ENCODE measurements at regions not wholly inside any gene's neighbourhood (a gene's known extent, or its start where the extent isn't known, plus 50 kb on each side); places are given as distances from the start of the nearest gene placed in this dataset.

DNA sequence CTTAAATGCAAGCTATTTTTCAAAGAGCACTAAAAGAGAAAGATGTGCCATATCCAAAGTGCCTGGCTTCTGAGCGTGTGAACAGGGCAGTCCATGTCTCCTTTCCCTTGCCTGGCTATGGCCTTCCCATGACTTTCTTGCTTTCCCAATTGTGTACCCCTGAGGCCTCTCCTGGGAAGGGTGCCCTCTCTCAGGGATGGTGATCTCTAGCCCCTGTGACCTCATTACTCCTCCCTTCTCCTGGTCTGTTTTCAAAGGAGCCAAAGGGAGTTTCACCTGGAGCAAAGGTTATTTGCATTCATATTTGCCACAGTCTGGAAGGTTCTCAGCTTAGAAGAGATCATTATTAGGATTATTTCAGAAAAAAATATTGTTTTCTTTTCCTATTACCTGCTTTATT lies 429.4 kb upstream of the TMTC1 start:
- H4K5ac ChIP-seq (ENCODE audit: low read depth, low read length), result no peak overlapping the region
- no peaks in the 10 kb centered on the region for H3K36me3 ChIP-seq (ENCODE audit: control insufficient read depth, insufficient read depth, low read length)
- H2BK120ac ChIP-seq (ENCODE audit: low read depth, low read length), result no peak overlapping the region
- H3K9me3 ChIP-seq (ENCODE audit: control insufficient read depth, insufficient read depth, low read length), result no peaks in the 10 kb centered on the region
- H2BK15ac ChIP-seq (ENCODE audit: low read depth, low read length), result no peak overlapping the region
- H2AK9ac ChIP-seq (replicated peaks; ENCODE audit: low read depth, low read length, poor library complexity), result no peak overlapping the region
- H4K8ac ChIP-seq (ENCODE audit: low read depth in 2 of 2, low read length in 2 of 2), result no peak overlapping the region
- H4K20me1 ChIP-seq (ENCODE audit: insufficient read depth, low read length), result no peaks in the 10 kb centered on the region
- DNase-seq (no peak), ATAC-seq (ENCODE audit: low read depth) (no peak)
- dilution Hi-C loops (cut with HindIII; ENCODE audit: low sequenced_read_pairs, unreplicated experiment), result no loop called here
- CTCF ChIA-PET, result interaction anchor here (0.9 kb wide), 1 partner anchor 36 kb away, joined by 3 read pairs; no protein-coding TSS in a partner anchor
- TF ChIP-seq RFX5 (IDR thresholded peaks at IDR 0.05; ENCODE audit: low read depth, low read length), result no peak
- TF ChIP-seq POLR2A (IDR thresholded peaks at IDR 0.05; ENCODE audit: low read depth, low read length), result no peak
- TF ChIP-seq MAZ (IDR thresholded peaks at IDR 0.05; ENCODE audit: borderline replicate concordance, low read depth, low read length), result no peak
- no peak for TF ChIP-seq MAFK (IDR thresholded peaks at IDR 0.05; ENCODE audit: low read depth, low read length)
- TF ChIP-seq SMC3 (IDR thresholded peaks at IDR 0.05; ENCODE audit: low read depth, low read length), result no peak
- no peak for TF ChIP-seq NFE2L2 (IDR thresholded peaks at IDR 0.05; ENCODE audit: low read depth, low read length)
- TF ChIP-seq BHLHE40 (IDR thresholded peaks at IDR 0.05; ENCODE audit: low read depth, low read length), result no peak
- TF ChIP-seq RAD21 (IDR thresholded peaks at IDR 0.05; ENCODE audit: low read length), result no peak
- no peak for TF ChIP-seq FOS (IDR thresholded peaks at IDR 0.05; ENCODE audit: low read depth, low read length)
- no peak for TF ChIP-seq RCOR1 (IDR thresholded peaks at IDR 0.05; ENCODE audit: insufficient replicate concordance, low read length)
- TF ChIP-seq CEBPB (IDR thresholded peaks at IDR 0.05; ENCODE audit: low read depth, low read length), result no peak
- TF ChIP-seq, protein P1, sequence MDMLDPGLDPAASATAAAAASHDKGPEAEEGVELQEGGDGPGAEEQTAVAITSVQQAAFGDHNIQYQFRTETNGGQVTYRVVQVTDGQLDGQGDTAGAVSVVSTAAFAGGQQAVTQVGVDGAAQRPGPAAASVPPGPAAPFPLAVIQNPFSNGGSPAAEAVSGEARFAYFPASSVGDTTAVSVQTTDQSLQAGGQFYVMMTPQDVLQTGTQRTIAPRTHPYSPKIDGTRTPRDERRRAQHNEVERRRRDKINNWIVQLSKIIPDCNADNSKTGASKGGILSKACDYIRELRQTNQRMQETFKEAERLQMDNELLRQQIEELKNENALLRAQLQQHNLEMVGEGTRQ (IDR thresholded peaks at IDR 0.05; ENCODE audit: low read depth, low read length), result no peak
- TF ChIP-seq MXI1 (IDR thresholded peaks at IDR 0.05; ENCODE audit: borderline replicate concordance, low read depth, low read length), result no peak
- no peak for TF ChIP-seq CHD1 (IDR thresholded peaks at IDR 0.05; ENCODE audit: low read depth, low read length)
- TF ChIP-seq, protein P2, sequence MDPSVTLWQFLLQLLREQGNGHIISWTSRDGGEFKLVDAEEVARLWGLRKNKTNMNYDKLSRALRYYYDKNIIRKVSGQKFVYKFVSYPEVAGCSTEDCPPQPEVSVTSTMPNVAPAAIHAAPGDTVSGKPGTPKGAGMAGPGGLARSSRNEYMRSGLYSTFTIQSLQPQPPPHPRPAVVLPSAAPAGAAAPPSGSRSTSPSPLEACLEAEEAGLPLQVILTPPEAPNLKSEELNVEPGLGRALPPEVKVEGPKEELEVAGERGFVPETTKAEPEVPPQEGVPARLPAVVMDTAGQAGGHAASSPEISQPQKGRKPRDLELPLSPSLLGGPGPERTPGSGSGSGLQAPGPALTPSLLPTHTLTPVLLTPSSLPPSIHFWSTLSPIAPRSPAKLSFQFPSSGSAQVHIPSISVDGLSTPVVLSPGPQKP (IDR thresholded peaks at IDR 0.05; ENCODE audit: borderline replicate concordance, low read depth, low read length), result no peak
- TF ChIP-seq, protein P3, sequence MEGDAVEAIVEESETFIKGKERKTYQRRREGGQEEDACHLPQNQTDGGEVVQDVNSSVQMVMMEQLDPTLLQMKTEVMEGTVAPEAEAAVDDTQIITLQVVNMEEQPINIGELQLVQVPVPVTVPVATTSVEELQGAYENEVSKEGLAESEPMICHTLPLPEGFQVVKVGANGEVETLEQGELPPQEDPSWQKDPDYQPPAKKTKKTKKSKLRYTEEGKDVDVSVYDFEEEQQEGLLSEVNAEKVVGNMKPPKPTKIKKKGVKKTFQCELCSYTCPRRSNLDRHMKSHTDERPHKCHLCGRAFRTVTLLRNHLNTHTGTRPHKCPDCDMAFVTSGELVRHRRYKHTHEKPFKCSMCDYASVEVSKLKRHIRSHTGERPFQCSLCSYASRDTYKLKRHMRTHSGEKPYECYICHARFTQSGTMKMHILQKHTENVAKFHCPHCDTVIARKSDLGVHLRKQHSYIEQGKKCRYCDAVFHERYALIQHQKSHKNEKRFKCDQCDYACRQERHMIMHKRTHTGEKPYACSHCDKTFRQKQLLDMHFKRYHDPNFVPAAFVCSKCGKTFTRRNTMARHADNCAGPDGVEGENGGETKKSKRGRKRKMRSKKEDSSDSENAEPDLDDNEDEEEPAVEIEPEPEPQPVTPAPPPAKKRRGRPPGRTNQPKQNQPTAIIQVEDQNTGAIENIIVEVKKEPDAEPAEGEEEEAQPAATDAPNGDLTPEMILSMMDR (conservative IDR thresholded peaks at IDR 0.05; ENCODE audit: low read depth, low read length), result no peak
- no peak overlapping the region for H3K23ac ChIP-seq (ENCODE audit: low read depth, low read length)
- no peaks in the 10 kb centered on the region for H3K9me1 ChIP-seq (ENCODE audit: insufficient read depth, low read length)
- no peak overlapping the region for H2AFZ ChIP-seq (replicated peaks; ENCODE audit: low read length, poor library complexity)
- intact Hi-C loops (cut with micrococcal nuclease), result no loop called here
- no peaks in the 10 kb centered on the region for H3K4me1 ChIP-seq (ENCODE audit: control insufficient read depth, insufficient read depth, low read length)
- no peak overlapping the region for H4K91ac ChIP-seq (ENCODE audit: insufficient read depth, low read depth, low read length)
- H3K18ac ChIP-seq (ENCODE audit: low read depth, low read length), result no peak overlapping the region
- no peak overlapping the region for H3K56ac ChIP-seq (ENCODE audit: extremely low read depth, insufficient read depth, low read length)
- H3K79me1 ChIP-seq (ENCODE audit: low read depth in 1 of 2, low read length in 2 of 2), result no peaks in the 10 kb centered on the region
- H3K27me3 ChIP-seq (ENCODE audit: control insufficient read depth, insufficient read depth, low read length), result no peaks in the 10 kb centered on the region
- no peak overlapping the region for H2AK5ac ChIP-seq (ENCODE audit: low read depth, low read length)
- H3K9ac ChIP-seq (ENCODE audit: low read depth, low read length), result no peak overlapping the region
- no peak overlapping the region for H3K4me2 ChIP-seq (ENCODE audit: low read depth, low read length)
- H3K4ac ChIP-seq (ENCODE audit: low read depth, low read length), result no peak overlapping the region
- no CpG with 5 or more reads among the region's 1 CpG for WGBS, 2 experiments (ENCODE audit: extremely low coverage in 2 of 2, insufficient read length in 1 of 2)
- in situ Hi-C loops (cut with MboI; ENCODE audit: low sequenced_read_pairs), result no loop called here
- BruUV-seq (replicated peaks), result no TSS peak
- H3K14ac ChIP-seq (replicated peaks; ENCODE audit: low read depth, low read length), result no peak overlapping the region
- no peak overlapping the region for H3K4me3 ChIP-seq (ENCODE audit: insufficient read depth, low read depth, low read length)
- H2BK20ac ChIP-seq (ENCODE audit: low read depth, low read length), result no peak overlapping the region
- no peak overlapping the region for H2BK5ac ChIP-seq (ENCODE audit: low read depth, low read length, poor library complexity, severe bottlenecking)
- H3K27ac ChIP-seq (ENCODE audit: insufficient read depth, low read length), result no peak overlapping the region
- POLR2A ChIA-PET (ENCODE audit: unreplicated experiment), result no interaction called here
